ENCODE measurements at regions not wholly inside any gene's neighbourhood (a gene's known extent, or its start where the extent isn't known, plus 50 kb on each side); places are given as distances from the start of the nearest gene placed in this dataset.

GRCh38 chr20:48456366-48457192 lies 371.2 kb downstream of the PREX1 start:
- no peak for DNase-seq (ENCODE audit: low spot score)
- Histone ChIP-seq H3K27ac (no peak overlapping the region), H3K4me3 (no peak overlapping the region)
- no peak for TF ChIP-seq CTCF (IDR thresholded peaks at IDR 0.05)

- DNase-seq (ENCODE audit: low spot score): no peak
- H3K27ac ChIP-seq: no peak overlapping the region
- TF ChIP-seq CTCF (IDR thresholded peaks at IDR 0.05): no peak
These were observed 372.0 kb downstream of the PREX1 start for GRCh38 chr20:48455651-48456365.

GRCh38 chr20:48454671-48455490 lies 372.9 kb downstream of the PREX1 start:
- TF ChIP-seq CTCF (IDR thresholded peaks at IDR 0.05): no peak
- DNase-seq (ENCODE audit: low spot score): no peak
- Histone ChIP-seq H3K27ac (no peak overlapping the region), H3K4me3 (no peak overlapping the region)

More at GRCh38 chr20:48455651-48456365, 372.0 kb downstream of the PREX1 start:
- H3K4me3 ChIP-seq: no peak overlapping the region

GRCh38 chr20:48453477-48454093 lies 374.2 kb downstream of the PREX1 start:
- Histone ChIP-seq H3K4me3 (no peak overlapping the region), H3K27ac (no peak overlapping the region)
- TF ChIP-seq CTCF (IDR thresholded peaks at IDR 0.05): no peak
- no peak for DNase-seq (ENCODE audit: low spot score)

- no peak overlapping the region for H3K4me3 ChIP-seq
- no peak for DNase-seq (ENCODE audit: low spot score)
- H3K27ac ChIP-seq: no peak overlapping the region
- TF ChIP-seq CTCF (IDR thresholded peaks at IDR 0.05): no peak
These were observed 376.4 kb downstream of the PREX1 start for GRCh38 chr20:48451401-48451800.

GRCh38 chr20:48448666-48449600 lies 378.9 kb downstream of the PREX1 start:
- DNase-seq (ENCODE audit: low spot score): no peak
- no peak for TF ChIP-seq CTCF (IDR thresholded peaks at IDR 0.05)
- H3K4me3 ChIP-seq: no peak overlapping the region
- no peak overlapping the region for H3K27ac ChIP-seq
